C4-2B (cell line): ENCODE measurements at regions not wholly inside any gene's neighbourhood (a gene's known extent, or its start where the extent isn't known, plus 50 kb on each side); places are given as distances from the start of the nearest gene placed in this dataset.

Experiments used
- H3K27ac ChIP-seq: fragments of 450-650 bp; 2 replicates; pipeline ENCODE4 v1.5.1; 2017
- CTCF ChIP-seq: fragments of 450-650 bp; conservative IDR thresholded peaks from 2 replicates; pipeline ENCODE4 v1.5.1; 2017; ENCODE audit warnings: mild to moderate bottlenecking
- ZFX ChIP-seq: fragments of 450-650 bp; IDR thresholded peaks from 2 replicates; pipeline ENCODE4 v1.6.1; 2017

DNA sequence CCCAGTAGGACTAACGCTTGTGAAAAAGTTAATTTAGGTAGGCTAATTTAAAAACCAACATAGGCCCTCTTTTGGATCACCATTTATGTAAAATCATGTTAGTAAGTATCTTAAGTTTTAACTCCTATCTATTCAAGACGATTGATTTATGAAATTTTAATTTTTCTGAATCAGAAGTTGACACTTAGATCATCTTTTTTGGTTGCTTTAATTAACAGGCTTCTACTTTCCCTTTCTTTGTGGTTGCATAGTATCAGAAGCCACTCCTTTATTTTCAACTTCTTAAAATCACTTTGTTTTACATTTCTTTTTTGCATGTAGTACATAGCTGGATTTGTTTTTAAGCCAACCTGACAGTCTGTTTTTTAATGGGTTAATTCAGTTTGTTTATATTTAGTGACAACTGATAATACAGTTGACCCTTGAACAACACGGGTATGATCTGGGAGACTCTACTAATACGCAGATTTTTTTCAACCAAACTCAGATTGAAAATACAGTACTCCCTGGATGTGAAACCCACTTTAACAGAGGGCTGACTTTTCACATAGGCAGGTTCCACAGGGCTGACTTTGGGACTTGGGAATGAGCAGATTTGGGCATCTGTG, 69.7 kb upstream of the SYPL1 start:
- H3K27ac ChIP-seq = no peak overlapping the region
- no peak for TF ChIP-seq ZFX
- no peak for TF ChIP-seq CTCF

DNA sequence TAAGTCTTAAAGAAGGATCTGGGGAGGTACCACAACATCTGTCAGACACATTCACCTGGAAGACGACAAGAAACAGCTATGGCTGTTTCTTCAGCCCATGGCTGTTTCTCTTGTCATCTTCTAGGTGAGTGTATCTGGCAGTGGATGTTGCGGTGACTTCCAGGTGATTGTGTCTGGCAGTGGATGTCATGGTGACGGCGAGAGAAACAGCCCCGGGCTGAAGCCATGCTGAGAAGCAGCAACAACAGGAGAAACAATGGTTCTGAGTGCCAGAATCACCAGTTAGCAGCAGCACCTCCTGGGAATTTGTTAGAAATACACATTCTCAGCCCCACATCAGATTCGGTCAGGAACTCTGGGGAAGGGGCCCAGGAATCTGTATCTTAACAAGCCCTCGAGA, 68.6 kb upstream of the SYPL1 start:
- peak overlapping the region; percentile 61; the same call in 1 of the 2 replicates for H3K27ac ChIP-seq
- TF ChIP-seq CTCF (no peak), ZFX (no peak)

GRCh38 chr7:106179256-106179655, 67.1 kb upstream of the SYPL1 start:
- TF ChIP-seq ZFX (no peak), CTCF (no peak)
- peak overlapping the region; percentile 61 for H3K27ac ChIP-seq

DNA sequence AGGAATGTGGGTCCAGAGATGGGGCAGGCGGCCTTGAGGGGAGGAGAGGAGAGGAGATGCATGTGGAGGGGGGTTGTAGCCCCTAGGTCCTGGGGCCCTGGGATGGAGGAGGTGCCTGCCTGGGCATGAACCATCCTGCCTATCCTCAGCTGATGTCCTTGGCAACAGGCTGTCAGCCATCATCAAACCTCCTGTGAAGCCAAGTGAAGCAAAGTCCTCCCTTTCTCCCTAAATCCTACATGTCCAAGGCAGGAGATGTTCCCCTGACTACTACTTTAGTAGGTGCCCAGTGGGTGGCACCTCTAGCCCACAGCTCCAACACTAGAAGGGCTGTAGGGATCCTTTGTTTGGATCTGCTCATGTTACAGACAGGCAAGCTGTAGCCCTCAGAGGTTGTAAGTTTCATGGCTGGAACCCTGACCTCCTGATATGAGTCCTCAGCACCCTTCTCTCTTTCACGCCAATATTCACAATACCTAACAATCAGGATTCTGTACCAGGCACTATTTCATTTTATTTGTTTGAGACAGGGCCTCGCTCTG, 66.6 kb upstream of the SYPL1 start:
- peak overlapping the region; percentile 61 for H3K27ac ChIP-seq
- TF ChIP-seq ZFX (no peak), CTCF (peak; percentile 71)

- no peak for TF ChIP-seq CTCF
Measured at GRCh38 chr7:106177738-106178592, 65.9 kb upstream of the SYPL1 start.

DNA sequence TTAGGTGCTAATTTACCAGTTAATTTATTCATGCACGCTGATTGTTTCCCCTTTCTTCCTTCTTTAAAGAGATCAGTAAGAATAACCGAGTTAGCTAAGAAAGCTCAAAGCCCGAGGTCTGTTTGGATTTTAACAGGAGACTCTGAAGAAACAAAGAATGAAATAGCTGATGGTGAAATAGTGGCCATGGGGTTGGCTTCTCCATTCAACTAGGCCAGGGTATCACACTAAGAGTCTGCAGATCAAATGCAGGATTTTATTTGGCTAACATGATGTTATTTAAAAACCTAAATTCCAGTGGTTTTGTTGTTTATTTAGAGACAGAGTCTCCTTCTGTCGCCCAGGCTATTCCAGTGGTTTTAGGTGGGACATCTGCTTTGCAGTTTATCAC, 65.2 kb upstream of the SYPL1 start:
- no peak overlapping the region for H3K27ac ChIP-seq
- TF ChIP-seq ZFX (no peak), CTCF (no peak)

More at GRCh38 chr7:106177738-106178592, 65.9 kb upstream of the SYPL1 start:
- no peak overlapping the region; the same call in 1 of the 2 replicates for H3K27ac ChIP-seq
